ENCODE measurements at regions not wholly inside any gene's neighbourhood (a gene's known extent, or its start where the extent isn't known, plus 50 kb on each side); places are given as distances from the start of the nearest gene placed in this dataset.

- no peak for TF ChIP-seq ZBTB7A (IDR thresholded peaks at IDR 0.05; ENCODE audit: low read depth)
- no peak for TF ChIP-seq USF1 (IDR thresholded peaks at IDR 0.05)
- no peak for TF ChIP-seq TAF1 (IDR thresholded peaks at IDR 0.05; ENCODE audit: low read depth)
- no peak for TF ChIP-seq EP300 (IDR thresholded peaks at IDR 0.05; ENCODE audit: borderline replicate concordance)
- no peak for TF ChIP-seq YY1 (IDR thresholded peaks at IDR 0.05; ENCODE audit: low read depth)
- no peak for TF ChIP-seq TEAD4 (IDR thresholded peaks at IDR 0.05)
- TF ChIP-seq NFIC (IDR thresholded peaks at IDR 0.05): no peak
- TF ChIP-seq MAX (IDR thresholded peaks at IDR 0.05): no peak
- no peak for TF ChIP-seq EGR1 (IDR thresholded peaks at IDR 0.05)
- no peak for TF ChIP-seq REST (IDR thresholded peaks at IDR 0.05; ENCODE audit: low read depth)
- no peak for TF ChIP-seq FOXM1 (IDR thresholded peaks at IDR 0.05; ENCODE audit: borderline replicate concordance, low read depth)
- no peak for TF ChIP-seq CREB1 (IDR thresholded peaks at IDR 0.05; ENCODE audit: low read depth)
- no peak for TF ChIP-seq CEBPB (IDR thresholded peaks at IDR 0.05)
- no peak for TF ChIP-seq TCF12 (IDR thresholded peaks at IDR 0.05; ENCODE audit: low read depth)
- no peak for TF ChIP-seq RAD21 (IDR thresholded peaks at IDR 0.05; ENCODE audit: low read depth)
Measured at GRCh38 chr6:165013701-165014100, 295.7 kb downstream of the C6orf118 start.

GRCh38 chr6:165012183-165012582, 297.2 kb downstream of the C6orf118 start:
- TF ChIP-seq ZBTB7A (IDR thresholded peaks at IDR 0.05; ENCODE audit: low read depth): no peak
- TF ChIP-seq TAF1 (IDR thresholded peaks at IDR 0.05; ENCODE audit: low read depth): no peak
- TF ChIP-seq MAX (IDR thresholded peaks at IDR 0.05): no peak
- TF ChIP-seq RAD21 (IDR thresholded peaks at IDR 0.05; ENCODE audit: low read depth): no peak

GRCh38 chr6:165010556-165011535, 298.6 kb downstream of the C6orf118 start:
- TF ChIP-seq EP300 (IDR thresholded peaks at IDR 0.05; ENCODE audit: borderline replicate concordance) (peak; percentile 79; the same call in 1 of the 2 replicates), EGR1 (IDR thresholded peaks at IDR 0.05) (no peak), TCF12 (IDR thresholded peaks at IDR 0.05; ENCODE audit: low read depth) (peak; percentile 69), REST (IDR thresholded peaks at IDR 0.05; ENCODE audit: low read depth) (no peak), NFIC (IDR thresholded peaks at IDR 0.05) (no peak), MAX (IDR thresholded peaks at IDR 0.05) (peak; percentile 42; the same call in 1 of the 2 replicates), TEAD4 (IDR thresholded peaks at IDR 0.05) (peak; percentile 96), YY1 (IDR thresholded peaks at IDR 0.05; ENCODE audit: low read depth) (peak; percentile 85)

GRCh38 chr6:165008971-165009370, 300.4 kb downstream of the C6orf118 start:
- TF ChIP-seq CREB1 (IDR thresholded peaks at IDR 0.05; ENCODE audit: low read depth) (no peak), RAD21 (IDR thresholded peaks at IDR 0.05; ENCODE audit: low read depth) (no peak), MAX (IDR thresholded peaks at IDR 0.05) (no peak), EP300 (IDR thresholded peaks at IDR 0.05; ENCODE audit: borderline replicate concordance) (no peak)

GRCh38 chr6:165002866-165003265, 306.5 kb downstream of the C6orf118 start:
- no peak for TF ChIP-seq EGR1 (IDR thresholded peaks at IDR 0.05)
- TF ChIP-seq RAD21 (IDR thresholded peaks at IDR 0.05; ENCODE audit: low read depth): no peak
- TF ChIP-seq MAX (IDR thresholded peaks at IDR 0.05): no peak
- no peak for TF ChIP-seq TEAD4 (IDR thresholded peaks at IDR 0.05)
- TF ChIP-seq CEBPB (IDR thresholded peaks at IDR 0.05): no peak
- TF ChIP-seq TCF12 (IDR thresholded peaks at IDR 0.05; ENCODE audit: low read depth): no peak
- TF ChIP-seq CREB1 (IDR thresholded peaks at IDR 0.05; ENCODE audit: low read depth): no peak
- no peak for TF ChIP-seq YY1 (IDR thresholded peaks at IDR 0.05; ENCODE audit: low read depth)
- no peak for TF ChIP-seq FOXM1 (IDR thresholded peaks at IDR 0.05; ENCODE audit: borderline replicate concordance, low read depth)
- no peak for TF ChIP-seq REST (IDR thresholded peaks at IDR 0.05; ENCODE audit: low read depth)
- no peak for TF ChIP-seq ZBTB7A (IDR thresholded peaks at IDR 0.05; ENCODE audit: low read depth)
- no peak for TF ChIP-seq TAF1 (IDR thresholded peaks at IDR 0.05; ENCODE audit: low read depth)
- TF ChIP-seq NFIC (IDR thresholded peaks at IDR 0.05): no peak
- no peak for TF ChIP-seq EP300 (IDR thresholded peaks at IDR 0.05; ENCODE audit: borderline replicate concordance)
- no peak for TF ChIP-seq USF1 (IDR thresholded peaks at IDR 0.05)
